LoVo (cell line): ENCODE measurements at regions not wholly inside any gene's neighbourhood (a gene's known extent, or its start where the extent isn't known, plus 50 kb on each side); places are given as distances from the start of the nearest gene placed in this dataset.
"Not testable (repeated sequence)": the region's sequence is repeated elsewhere in the genome, so short reads cannot be mapped to it uniquely, and the experiment has no call there.

ENCODE experiments used
- DNase-seq: peaks from one replicate; pipeline ENCODE4 v3.0.0-alpha.2; 2016; ENCODE audit warnings: low spot score

- DNase-seq = no peak
Measured at GRCh38 chrX:7385131-7385530, 237.2 kb upstream of the PUDP start.

GRCh38 chrX:7378406-7378805 is 230.5 kb upstream of the PUDP start:
- no peak for DNase-seq

- DNase-seq = peak; percentile 53
Measured at GRCh38 chrX:7372825-7373525, 225.0 kb upstream of the PUDP start.

DNA sequence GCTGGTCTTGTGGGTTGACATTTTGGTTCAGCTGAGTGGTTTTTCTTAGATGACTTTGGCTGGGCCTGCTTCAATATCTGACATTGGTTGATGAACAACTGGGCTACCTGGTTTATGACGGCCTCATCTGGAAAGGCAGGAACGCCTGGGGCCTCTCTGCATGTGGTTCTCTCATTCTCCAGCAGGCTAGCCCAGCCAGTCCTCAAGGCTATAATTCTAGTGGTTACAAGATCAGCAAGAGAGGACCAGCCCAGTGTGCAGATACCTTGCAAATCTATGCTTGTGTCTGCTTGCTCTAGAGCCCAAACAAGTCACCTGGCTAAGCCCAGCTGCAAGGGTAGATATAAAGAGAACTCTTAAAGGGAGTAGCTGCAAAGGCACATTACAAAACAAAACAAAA is 214.2 kb upstream of the PUDP start:
- no peak for DNase-seq

GRCh38 chrX:7351926-7352325 is 204.0 kb upstream of the PUDP start:
- no peak for DNase-seq

GRCh38 chrX:7347465-7347864 is 199.5 kb upstream of the PUDP start:
- no peak for DNase-seq

GRCh38 chrX:7346021-7346420 is 198.1 kb upstream of the PUDP start:
- DNase-seq = no peak

DNA sequence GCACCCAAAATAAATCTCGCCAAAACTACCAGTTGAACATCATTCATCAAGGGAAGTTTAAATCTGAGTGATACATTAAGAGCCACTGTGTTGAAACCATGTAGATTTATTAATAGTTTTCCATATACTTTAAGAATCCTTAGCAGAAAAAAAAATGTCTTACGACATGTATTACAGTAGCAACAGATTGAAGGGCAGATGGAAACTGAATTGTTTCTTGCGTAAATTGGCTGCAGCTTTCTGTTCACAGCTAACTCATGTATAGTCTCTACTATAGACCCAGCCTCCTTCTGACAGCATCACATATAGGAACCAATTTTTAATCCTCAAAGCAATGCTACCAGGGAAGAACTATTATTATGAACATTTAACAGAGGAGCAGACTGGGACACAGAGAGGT is 195.2 kb upstream of the PUDP start:
- no peak for DNase-seq

DNA sequence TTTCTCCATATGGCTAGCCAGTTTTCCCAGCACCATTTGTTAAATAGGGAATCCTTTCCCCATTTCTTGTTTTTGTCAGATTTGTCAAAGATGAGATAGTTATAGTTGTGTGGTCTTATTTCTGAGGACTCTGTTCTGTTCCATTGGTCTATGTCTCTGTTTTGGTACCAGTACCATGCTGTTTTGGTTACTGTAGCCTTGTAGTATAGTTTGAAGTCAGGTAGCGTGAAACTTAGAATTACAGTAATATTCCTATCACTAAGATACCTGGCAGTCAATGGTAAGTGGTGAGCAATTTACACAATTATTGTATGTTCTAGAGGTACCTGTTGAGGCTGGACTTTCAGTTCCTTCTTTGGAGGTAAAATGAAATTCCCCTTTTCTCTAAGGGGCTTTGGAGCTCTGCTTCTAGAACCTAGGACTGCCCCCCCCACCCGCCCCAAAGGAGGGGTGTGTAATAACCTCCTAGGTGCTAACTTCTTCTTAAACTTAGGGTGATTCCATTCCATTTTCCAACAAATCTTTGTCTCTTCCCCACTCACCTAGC is 187.9 kb upstream of the PUDP start:
- not testable (repeated sequence) for DNase-seq

DNA sequence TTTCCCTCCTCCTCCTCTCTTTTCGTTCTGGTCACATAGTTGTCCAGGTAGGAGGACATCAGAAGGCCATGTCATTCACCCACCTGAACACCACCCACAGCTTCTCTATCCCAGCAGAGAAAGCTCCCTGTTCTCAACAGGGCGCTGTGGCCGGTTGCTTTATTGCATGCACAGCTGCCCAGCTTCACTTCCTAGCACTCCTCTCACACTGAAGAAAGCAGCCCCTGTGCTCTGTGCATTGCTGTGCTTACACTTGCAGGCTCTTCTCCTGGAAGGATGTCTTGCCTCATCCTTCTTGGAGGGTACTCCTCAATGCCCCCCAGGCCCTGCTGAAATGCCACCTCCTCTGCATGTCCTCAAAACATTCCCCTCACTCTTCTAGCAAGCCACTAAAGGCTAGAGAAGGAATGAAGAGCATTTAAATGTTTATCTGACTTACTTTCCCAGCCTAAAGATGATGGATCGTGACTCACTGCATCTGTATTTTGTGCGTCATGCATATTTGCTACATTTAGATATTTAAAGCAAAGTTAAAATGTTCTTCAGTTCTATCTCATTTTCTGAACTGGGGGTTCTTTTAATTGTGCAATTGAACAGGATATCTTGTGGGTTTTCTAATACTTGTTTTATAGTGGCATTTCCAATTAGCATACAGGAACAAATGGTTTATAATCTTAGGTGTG is 186.4 kb upstream of the PUDP start:
- DNase-seq = no peak

GRCh38 chrX:7330971-7331746 is 183.2 kb upstream of the PUDP start:
- DNase-seq = no peak

- DNase-seq = no peak
Measured at GRCh38 chrX:7330556-7330955, 182.6 kb upstream of the PUDP start.

DNA sequence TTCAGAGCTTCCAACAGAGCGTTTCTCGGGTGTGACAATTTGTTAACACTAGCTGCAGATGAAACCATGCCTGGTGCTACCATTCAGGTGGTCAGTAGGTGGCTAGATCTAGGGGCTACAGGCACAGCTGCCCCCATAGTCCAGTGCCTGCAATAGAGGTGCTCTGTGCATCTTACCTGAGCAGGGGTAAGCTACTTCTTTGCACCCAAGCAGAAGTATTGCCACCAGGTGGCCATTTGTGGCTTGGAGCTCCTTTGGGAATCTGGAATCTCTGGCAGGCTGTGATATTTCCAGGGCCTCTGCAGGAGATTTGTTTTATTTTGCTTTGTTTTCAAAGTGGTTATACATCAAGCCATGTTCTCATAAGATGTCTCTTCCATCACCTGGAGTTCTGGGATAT is 170.7 kb upstream of the PUDP start:
- no peak for DNase-seq

DNA sequence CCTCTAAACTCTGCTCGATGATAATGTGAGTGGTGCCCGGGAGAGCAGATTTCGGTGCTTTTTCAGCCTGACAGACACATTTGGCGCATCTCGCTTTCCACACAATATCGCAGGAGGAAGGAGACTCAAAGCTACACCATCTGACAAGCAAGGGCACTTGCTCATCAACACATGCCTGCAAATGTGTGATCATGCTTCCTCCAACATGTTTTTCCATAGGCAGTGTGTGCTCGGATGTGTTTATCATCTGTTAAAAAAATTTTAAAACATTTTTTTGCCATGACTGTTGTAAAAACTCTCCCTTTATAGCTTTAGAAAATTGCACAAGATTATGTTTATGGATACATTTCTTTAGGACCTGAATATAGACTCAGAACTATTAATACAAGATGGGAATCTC is 170.3 kb upstream of the PUDP start:
- DNase-seq = no peak

DNA sequence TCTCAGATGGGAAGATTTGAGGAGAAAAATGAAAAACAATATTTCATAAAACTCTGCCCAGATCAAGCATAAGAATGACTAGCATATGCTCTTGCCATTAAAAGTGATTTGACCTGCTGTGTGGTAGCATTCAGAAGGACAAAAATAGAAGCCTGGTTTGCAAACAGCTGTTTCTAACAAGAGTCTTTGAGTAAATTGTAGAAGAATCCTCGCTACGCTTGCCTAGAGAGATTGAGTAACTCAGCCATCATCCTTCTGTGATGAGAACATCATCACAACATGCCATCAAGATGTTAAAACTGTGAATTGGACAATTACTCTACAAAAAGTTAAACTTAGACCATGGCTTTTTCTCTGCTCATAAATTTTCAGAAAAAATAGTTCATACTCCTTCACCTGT is 168.9 kb upstream of the PUDP start:
- DNase-seq = no peak

DNA sequence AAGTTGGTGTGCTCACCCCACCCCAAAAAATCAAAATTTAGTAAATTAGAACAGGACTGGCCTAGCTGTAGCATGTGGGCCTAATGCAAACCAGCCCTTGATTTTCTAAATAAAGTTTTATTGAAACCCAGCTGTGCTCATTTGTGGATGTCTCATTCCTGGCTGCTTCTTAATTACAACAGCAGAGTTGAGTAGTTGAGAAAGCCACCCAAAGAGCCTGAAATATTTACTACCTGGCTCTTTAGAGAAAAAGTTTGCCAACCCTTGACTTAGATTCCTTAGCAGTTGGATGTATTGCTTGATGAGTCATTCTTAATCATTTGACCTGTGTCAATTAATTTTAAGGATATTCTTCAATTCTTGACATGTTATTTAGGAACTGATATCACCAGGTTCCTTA is 168.3 kb upstream of the PUDP start:
- no peak for DNase-seq

GRCh38 chrX:7314425-7314824 is 166.5 kb upstream of the PUDP start:
- DNase-seq = no peak

- no peak for DNase-seq
Measured at GRCh38 chrX:7307720-7308119, 159.8 kb upstream of the PUDP start.

- DNase-seq = no peak
Measured at GRCh38 chrX:7294483-7294882, 146.5 kb upstream of the PUDP start.

DNA sequence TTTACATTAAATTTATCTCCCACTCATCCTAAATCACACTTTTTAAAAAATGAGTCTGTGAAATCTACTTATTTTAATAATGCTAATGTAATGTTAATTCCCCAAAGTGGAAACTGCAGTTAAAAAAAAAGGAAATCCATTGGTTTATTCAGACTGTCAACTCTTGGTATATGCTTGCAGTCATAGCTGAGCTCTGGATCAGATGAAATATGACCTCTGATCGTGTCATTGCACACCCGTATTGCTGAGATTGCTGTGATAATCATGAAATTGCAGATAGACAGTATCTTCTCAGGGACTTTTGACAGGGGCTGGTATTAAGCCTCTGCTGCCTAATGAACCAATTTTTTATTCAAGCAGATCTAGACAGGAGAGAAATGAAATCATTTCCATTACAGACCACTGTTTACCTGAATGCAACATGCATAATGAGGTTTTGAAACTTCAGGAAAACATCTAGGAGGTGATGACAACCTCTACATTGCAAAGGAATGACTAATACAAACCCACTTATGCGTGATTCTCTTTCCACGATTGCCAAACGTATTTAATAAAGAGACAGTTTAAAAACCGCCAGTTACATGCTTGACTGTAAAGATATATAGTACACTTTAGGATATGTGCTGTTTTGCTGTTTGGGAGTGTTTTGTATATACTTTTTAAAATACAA is 138.3 kb upstream of the PUDP start:
- DNase-seq = no peak

- DNase-seq = no peak
Measured at GRCh38 chrX:7285765-7286164, 137.8 kb upstream of the PUDP start.

DNA sequence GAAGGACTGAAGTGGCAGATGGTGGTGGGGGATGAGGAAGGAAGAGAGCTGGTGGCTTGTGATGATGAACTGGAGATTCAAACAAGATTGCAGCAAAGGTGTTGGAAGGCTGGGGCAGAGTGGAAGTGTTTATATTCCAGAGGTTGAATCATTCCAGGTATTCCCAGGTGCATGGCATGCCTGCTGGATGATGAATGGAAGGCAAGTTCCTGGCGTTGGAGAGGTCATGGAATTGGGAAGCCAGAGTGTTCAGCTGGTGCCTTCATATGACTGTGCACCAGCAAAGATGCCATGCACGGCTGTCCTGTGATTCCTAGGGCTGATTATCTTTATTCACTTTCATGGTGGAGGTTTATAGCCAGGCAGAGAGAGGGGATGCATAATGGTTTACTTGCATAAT is 135.8 kb upstream of the PUDP start:
- no peak for DNase-seq
